Ovary (tissue), 7 donors: ENCODE measurements at regions not wholly inside any gene's neighbourhood (a gene's known extent, or its start where the extent isn't known, plus 50 kb on each side); places are given as distances from the start of the nearest gene placed in this dataset.
"Not testable (repeated sequence)": the region's sequence is repeated elsewhere in the genome, so short reads cannot be mapped to it uniquely, and the experiment has no call there.

Experiments used
- DNase-seq, 5 donors: peaks; one replicate each; pipeline ENCODE4 v3.0.0-alpha.2; 2019 to 2020
- H3K27ac ChIP-seq, 2 donors: fragments of 200-600 bp; one replicate each; pipeline versions ENCODE4 v1.5.1 to v1.8.0; 2019 to 2022
- H3K27me3 ChIP-seq: fragments of 200-600 bp; one replicate; pipeline ENCODE4 v1.8.0; 2022
- H3K36me3 ChIP-seq: fragments of 200-600 bp; sonication (generic); one replicate; pipeline ENCODE4 v1.5.1; 2019
- H3K4me1 ChIP-seq: one replicate; pipeline ENCODE4 v1.8.1; 2013; ENCODE audit warnings: mild to moderate bottlenecking, moderate library complexity; ENCODE audit not compliant: insufficient read depth
- H3K4me3 ChIP-seq: fragments of 200-600 bp; sonication (generic); one replicate; pipeline ENCODE4 v1.5.1; 2017
- H3K9me3 ChIP-seq, 2 donors: fragments of 200-600 bp in 1 of 2; sonication (generic) in 1 of 2; one replicate each; pipeline versions ENCODE4 v1.5.1 to v1.8.1; 2013 to 2019; ENCODE audit warnings: mild to moderate bottlenecking in 1 of 2, moderate library complexity in 1 of 2
- EP300 ChIP-seq: sonication (generic); formaldehyde crosslinking; IDR thresholded peaks from one replicate; pipeline ENCODE4 v1.6.1; 2017; ENCODE audit warnings: antibody characterized with exemption
- POLR2A ChIP-seq: fragments of 450-650 bp; IDR thresholded peaks from one replicate; pipeline ENCODE4 v1.6.1; 2017; ENCODE audit warnings: antibody characterized with exemption, mild to moderate bottlenecking, moderate library complexity
- WGBS, 3 donors: extraction: QIAGEN DNeasy Blood & Tissue Kit in 1 of 3; methylation state at CpG; one replicate each; pipeline versions ENCODE4 v1.1.5 to v1.1.7; 2013 to 2017; 5-methylcytosine and 5-hydroxymethylcytosine counted together
- intact Hi-C, 4 donors: fragments of 100-400 bp; cut with DNase I; formaldehyde crosslinking; loops; one replicate each; pipeline versions ENCODE4 v1.11.0 to v1.15.1; 2022 to 2023
- TF ChIP-seq, protein P1 (sequence below), 3 donors: fragments of 450-650 bp in 2 of 3; fragments of 200-600 bp in 1 of 3; IDR thresholded peaks; one replicate each; pipeline versions ENCODE4 v1.5.1 to v1.8.0; 2016 to 2022; ENCODE audit warnings: antibody characterized with exemption in 3 of 3, mild to moderate bottlenecking in 1 of 3
- donor health status: DM: no; HTN: no; CAD: no; lungs with moderate emphysema.
- donor health status: DM: no; HTN: no; CAD: no.
- donor health status: Bipolar disorder and iron deficiency.
- donor health status: DM: no; HTN: no; CAD: no.
- donor health status: DM: yes; HTN: yes; CAD: no.

DNA sequence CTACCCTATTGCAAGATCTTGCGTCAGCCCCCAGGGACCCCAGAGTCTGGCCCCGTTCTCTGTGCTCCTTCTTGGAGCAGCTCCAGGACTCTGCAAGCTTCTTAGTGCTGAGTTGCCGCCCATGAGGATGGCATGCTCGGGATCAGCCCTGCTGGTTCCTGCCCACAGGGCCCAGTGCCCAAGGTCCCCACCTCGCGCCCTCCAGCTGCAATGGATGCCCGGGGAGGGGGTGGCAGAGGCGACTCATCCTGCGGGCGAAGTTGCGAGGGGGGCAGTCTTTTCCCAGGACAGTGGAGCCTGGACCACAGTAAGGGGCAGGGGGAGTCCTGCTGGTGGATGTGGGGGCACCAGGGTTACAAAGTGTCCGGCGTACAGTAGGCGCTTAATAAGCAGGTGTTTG, 261.9 kb downstream of the BCL2 start:
- 91 to 93% (median 92%) methylated on average over 14 of the region's 14 CpGs for WGBS, 3 donors
- Histone ChIP-seq H3K9me3 (no peaks in the 10 kb centered on the region), H3K27me3 (no peaks in the 10 kb centered on the region), H3K4me1 (no peaks in the 10 kb centered on the region), H3K36me3 (no peaks in the 10 kb centered on the region), H3K4me3 (no peak overlapping the region), H3K27ac (no peak overlapping the region)
- intact Hi-C loops = no loop called here
- TF ChIP-seq POLR2A (no peak), EP300 (no peak)
- TF ChIP-seq, protein P1, sequence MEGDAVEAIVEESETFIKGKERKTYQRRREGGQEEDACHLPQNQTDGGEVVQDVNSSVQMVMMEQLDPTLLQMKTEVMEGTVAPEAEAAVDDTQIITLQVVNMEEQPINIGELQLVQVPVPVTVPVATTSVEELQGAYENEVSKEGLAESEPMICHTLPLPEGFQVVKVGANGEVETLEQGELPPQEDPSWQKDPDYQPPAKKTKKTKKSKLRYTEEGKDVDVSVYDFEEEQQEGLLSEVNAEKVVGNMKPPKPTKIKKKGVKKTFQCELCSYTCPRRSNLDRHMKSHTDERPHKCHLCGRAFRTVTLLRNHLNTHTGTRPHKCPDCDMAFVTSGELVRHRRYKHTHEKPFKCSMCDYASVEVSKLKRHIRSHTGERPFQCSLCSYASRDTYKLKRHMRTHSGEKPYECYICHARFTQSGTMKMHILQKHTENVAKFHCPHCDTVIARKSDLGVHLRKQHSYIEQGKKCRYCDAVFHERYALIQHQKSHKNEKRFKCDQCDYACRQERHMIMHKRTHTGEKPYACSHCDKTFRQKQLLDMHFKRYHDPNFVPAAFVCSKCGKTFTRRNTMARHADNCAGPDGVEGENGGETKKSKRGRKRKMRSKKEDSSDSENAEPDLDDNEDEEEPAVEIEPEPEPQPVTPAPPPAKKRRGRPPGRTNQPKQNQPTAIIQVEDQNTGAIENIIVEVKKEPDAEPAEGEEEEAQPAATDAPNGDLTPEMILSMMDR (IDR thresholded peaks at IDR 0.05) = no peak
- DNase-seq = no peak

DNA sequence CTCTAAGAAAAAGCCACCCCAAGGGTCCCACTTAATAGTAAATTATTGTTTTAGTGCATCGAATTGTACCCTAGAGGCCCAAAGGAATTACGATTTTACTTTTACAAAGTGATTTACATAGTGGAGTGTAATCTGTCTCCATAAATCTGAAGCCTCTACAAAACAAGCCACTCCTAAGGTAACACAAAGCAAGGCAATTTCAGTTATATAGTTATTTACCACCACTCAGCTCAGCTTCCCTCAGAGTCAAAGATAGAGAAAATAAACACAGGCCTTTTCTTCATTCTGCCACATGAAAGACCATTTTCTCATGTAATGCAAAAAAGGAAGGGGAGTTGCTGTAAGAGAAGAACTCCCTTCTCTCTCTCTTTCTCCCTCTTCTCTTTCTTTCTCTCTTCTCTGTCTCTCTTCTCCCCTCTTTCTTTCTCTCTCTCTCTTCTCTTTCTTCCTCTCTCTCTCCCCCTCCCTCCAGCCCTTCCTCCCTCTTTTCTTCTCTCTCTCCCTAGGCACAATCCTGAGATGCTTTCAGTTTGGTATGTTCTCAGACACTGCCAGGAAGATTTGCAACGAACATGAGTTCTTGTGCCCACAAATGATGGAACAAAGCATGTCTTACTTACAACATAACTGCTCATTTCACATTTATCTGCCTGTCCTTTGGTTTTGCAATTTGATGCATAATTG, 264.5 kb downstream of the BCL2 start:
- no peak overlapping the region for H3K27ac ChIP-seq
- no peaks in the 10 kb centered on the region for H3K27me3 ChIP-seq
- H3K4me3 ChIP-seq = no peak overlapping the region
- WGBS, 3 donors = 52 to 58% (median 57%) methylated on average over 3 of the region's 3 CpGs
- no peaks in the 10 kb centered on the region for H3K9me3 ChIP-seq
- intact Hi-C loops = no loop called here
- TF ChIP-seq, protein P1 (IDR thresholded peaks at IDR 0.05) = no peak
- TF ChIP-seq EP300 = no peak
- TF ChIP-seq POLR2A = no peak
- H3K36me3 ChIP-seq = no peaks in the 10 kb centered on the region
- no peaks in the 10 kb centered on the region for H3K4me1 ChIP-seq
- DNase-seq = no peak

DNA sequence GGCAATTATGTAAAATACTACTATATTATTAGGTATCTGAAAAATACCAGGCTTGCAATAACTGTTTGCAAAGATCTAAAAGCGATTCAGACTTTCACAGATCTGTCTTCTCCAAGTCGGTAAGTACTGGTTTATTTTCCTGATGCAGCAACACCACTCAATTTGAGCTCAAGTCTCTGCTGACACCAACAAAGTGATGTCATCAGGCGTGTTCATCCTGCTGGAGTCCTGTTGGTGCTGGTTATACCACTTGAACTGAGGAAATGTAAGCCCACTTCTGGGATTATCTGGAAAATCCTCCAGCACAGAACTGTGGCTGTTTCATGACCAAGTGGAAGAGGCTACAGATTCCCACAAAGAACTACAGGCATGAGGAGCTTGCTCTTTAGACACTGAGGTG, 267.6 kb downstream of the BCL2 start:
- DNase-seq = no peak
- Histone ChIP-seq H3K4me1 (no peaks in the 10 kb centered on the region), H3K9me3 (no peaks in the 10 kb centered on the region), H3K4me3 (no peak overlapping the region), H3K27me3 (no peaks in the 10 kb centered on the region), H3K27ac (no peak overlapping the region), H3K36me3 (no peaks in the 10 kb centered on the region)
- 62 to 73% (median 63%) methylated on average over 3 of the region's 3 CpGs for WGBS, 3 donors
- intact Hi-C loops = no loop called here
- TF ChIP-seq EP300 = no peak

DNA sequence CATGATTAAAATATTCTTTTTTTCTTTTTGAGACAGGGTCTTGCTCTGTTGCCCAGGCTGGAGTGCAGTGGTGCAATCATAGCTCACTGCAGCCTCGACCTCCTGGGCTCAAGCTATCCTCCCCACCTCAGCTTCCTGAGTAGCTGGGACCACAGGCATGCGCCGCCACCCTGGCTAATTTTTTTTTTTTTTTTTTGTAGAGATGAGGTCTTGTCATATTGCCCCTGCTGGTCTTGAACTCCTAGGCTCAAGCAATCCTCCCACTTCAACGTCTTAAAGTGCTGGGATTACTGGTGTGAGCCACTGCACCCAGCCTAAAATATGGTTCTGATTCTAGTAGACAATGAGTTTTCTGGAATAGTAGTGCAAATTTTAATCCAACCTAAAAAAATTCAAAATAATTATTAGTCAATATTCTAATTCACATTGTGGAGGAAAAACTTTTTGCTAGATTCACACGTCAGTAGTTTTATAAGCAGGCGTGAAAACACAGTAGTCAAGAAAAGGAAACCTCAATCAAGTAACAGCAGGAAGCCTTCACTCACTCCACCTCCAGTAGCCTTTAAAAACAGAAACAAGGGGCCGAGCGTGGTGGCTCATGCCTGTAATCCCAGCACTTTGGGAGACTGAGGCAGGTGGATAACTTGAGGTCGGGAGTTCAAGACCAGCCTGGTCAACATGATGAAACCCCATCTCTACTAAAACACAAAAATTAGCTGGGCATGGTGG, 268.7 kb downstream of the BCL2 start:
- intact Hi-C loops, H3K4me3 ChIP-seq, H3K36me3 ChIP-seq, H3K27ac ChIP-seq, H3K9me3 ChIP-seq, H3K27me3 ChIP-seq, DNase-seq, H3K4me1 ChIP-seq: not testable (repeated sequence)
- WGBS, 3 donors = 77 to 79% (median 77%) methylated on average over 9 of the region's 9 CpGs

DNA sequence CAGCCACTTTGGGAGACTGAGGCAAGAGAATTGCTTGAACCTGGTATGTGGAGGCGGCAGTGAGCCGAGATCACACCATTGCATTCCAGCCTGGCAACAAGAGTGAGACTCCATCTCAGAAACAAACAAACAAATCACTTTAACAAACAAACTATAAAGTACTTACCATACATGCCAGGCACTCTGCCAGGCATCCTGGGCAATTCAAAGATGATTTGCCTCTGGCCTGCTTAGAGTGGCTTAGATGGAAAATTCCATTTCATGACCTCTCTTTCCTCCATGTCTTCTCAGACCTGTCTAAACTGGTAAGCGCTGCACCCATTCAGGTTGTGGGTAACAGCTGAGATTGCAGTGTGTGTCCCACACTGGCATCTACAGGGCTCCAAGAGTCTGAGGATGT, 273.2 kb downstream of the BCL2 start:
- H3K9me3 ChIP-seq = no peaks in the 10 kb centered on the region
- H3K4me1 ChIP-seq = no peaks in the 10 kb centered on the region
- H3K27ac ChIP-seq = no peak overlapping the region
- no peak overlapping the region for H3K4me3 ChIP-seq
- 95% methylated on average over 3 of the region's 3 CpGs for WGBS, 3 donors
- no peaks in the 10 kb centered on the region for H3K27me3 ChIP-seq
- no peaks in the 10 kb centered on the region for H3K36me3 ChIP-seq
- no peak for DNase-seq
- no peak for TF ChIP-seq EP300
- no peak for TF ChIP-seq POLR2A
- TF ChIP-seq, protein P1 (IDR thresholded peaks at IDR 0.05) = no peak
- intact Hi-C loops = no loop called here
